Medulla oblongata (tissue), 1 donor: ENCODE measurements at regions not wholly inside any gene's neighbourhood (a gene's known extent, or its start where the extent isn't known, plus 50 kb on each side); places are given as distances from the start of the nearest gene placed in this dataset.
"Not testable (repeated sequence)": the region's sequence is repeated elsewhere in the genome, so short reads cannot be mapped to it uniquely, and the experiment has no call there.

Source experiments
- DNase-seq: peaks from one replicate; pipeline ENCODE4 v3.0.0-alpha.2; 2015; ENCODE audit errors: extremely low spot score

GRCh38 chr9:82722561-82722960, 340.4 kb downstream of the RASEF start:
- no peak for DNase-seq

GRCh38 chr9:82726424-82727276, 336.3 kb downstream of the RASEF start:
- DNase-seq, result no peak

GRCh38 chr9:82729141-82729540, 333.8 kb downstream of the RASEF start:
- no peak for DNase-seq

DNA sequence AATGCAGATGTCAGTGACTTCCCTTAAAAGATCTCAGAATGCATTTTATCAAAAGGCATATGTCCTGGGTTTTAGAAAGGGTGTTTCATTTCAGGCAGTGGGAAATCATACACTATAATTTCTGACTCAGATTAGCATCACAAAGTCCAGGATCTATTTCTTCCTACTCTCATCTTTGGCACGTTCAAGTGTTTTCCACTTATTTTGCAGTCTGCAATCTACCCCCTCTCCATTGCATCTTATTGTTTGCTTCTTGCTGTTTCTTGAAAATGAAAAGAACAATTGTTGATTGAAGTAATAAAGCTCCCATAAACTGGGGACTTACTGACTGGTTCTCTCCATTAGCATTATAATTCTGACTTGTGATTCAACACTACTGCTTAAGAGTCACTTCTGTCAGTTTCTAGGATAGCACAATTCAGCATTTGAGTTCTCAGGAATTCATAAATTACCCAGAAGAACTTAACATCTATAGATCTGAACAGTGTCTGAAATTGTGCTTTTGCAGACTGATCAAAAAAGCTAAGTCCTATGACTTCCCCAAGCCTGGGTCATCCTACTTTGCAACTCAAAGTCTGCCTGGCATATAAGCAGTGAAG, 332.9 kb downstream of the RASEF start:
- DNase-seq, result no peak

- DNase-seq, result no peak
Measured at GRCh38 chr9:82732928-82733327, 330.0 kb downstream of the RASEF start.

- no peak for DNase-seq
Measured at GRCh38 chr9:82736126-82736525, 326.8 kb downstream of the RASEF start.

- DNase-seq, result no peak
Measured at GRCh38 chr9:82736701-82737100, 326.2 kb downstream of the RASEF start.

DNA sequence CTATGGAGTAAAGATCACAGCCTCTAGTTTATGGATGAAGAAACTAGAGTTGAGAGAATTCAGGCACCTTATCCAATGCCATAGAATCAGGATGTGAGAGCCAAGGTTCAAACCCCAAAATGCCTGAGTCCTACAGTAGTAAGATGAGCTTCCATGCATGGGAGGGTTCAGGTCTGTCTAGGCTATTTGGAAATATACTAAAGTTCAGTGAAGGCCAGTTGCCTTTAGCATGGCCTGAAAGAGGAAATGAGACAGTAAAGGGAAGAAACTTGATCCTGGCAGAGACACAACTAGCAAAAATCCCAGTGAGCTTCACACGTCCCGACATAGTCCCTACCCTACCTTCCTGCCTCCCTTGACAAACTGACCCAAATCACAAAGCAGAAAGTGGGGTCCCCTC, 317.0 kb downstream of the RASEF start:
- DNase-seq, result no peak

DNA sequence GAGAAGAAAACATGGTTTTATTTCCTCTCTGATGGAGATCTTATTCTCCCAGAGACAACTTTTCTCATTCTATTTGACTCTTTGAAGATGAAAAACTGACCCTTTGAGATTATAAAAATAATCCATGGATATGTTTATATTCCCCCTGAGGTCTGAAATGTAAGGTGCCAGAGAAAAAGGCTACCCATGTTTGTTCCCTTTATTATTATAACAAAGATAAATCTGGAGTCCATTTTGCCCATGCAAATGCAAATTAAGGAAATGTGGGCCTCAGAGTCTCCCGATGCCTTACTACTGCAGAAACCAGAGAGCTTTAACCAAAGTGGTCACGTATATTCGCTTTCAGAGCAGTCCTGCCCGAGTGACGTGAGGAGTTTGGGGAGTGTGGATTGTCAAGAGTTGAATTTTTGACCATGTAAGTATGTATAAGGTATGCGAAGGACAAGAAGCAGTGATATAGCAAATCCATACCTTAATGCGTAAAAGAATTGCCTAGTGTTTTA, 312.5 kb downstream of the RASEF start:
- no peak for DNase-seq

DNA sequence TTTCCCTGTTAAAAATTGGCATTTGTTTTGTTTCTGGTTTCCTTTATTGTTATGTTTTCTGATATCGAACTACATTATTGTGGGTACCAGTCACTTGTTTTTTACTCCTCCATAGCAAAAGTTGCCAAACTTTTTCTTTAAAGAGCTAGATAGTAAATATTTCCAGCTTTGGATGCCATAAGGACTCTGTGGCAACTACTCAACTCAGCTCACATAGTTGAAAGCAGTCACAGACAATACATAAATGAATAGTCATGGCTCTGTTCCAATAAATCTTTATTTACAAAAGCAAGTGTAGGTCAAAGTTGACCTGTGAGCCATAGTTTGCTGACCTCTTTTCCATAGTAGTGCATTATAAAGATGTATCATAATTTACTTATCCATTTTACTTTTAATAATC, 305.0 kb downstream of the RASEF start:
- no peak for DNase-seq

GRCh38 chr9:82761027-82761426, 301.9 kb downstream of the RASEF start:
- DNase-seq, result no peak

DNA sequence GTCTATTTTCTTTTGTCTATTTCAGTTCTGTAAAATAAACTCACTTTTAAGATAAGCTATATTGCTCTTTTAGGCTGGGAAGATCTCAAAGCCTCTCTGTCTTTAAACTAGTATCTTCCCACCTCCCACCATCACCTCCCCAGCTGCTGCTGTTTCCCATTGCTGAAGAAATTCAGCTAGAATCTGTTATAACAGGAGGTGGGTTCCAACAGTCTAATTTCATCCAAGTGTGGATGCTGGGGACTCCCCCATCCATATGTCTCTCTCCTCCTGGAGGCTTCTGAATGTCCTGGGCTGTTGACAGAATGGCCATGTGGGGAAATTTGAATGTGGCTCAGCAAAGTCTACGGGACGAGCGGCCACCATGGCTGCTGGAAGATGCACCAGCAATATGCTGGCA, 301.0 kb downstream of the RASEF start:
- DNase-seq, result no peak

DNA sequence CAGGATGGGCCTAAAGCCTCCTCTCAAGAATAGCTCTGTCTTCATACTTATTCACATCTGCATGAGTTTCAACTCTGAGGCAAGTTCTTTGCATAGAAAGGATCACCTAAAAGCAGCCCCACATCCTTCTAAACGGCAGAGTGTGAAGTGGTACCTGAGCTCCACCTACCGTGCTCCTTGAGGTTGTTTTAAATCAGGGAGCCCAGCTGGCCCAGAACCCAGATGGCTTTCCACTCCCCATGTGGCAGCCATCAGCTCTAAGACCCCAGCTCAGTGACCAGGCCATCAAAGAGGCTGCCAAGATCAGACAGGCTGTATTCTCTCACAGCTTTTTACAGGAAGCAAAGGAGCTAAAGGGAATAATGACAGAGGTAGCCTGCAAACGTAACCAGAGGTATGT, 299.3 kb downstream of the RASEF start:
- no peak for DNase-seq

- no peak for DNase-seq
Measured at GRCh38 chr9:82764061-82764668, 298.8 kb downstream of the RASEF start.

DNA sequence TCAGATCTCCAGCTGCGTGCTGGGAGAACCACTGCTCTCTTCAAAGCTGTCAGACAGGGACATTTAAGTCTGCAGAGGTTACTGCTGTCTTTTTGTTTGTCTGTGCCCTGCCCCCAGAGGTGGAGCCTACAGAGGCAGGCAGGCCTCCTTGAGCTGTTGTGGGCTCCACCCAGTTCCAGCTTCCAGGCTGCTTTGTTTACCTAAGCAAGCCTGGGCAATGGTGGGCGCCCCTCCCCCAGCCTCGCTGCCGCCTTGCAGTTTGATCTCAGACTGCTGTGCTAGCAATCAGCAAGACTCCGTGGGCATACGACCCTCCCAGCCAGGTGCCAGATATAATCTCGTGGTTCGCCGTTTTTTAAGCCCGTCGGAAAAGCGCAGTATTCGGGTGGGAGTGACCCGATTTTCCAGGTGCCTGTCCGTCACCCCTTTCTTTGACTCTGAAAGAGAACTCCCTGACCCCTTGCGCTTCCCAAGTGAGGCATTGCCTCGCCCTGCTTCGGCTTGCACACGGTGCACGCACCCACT, 288.2 kb downstream of the RASEF start:
- not testable (repeated sequence) for DNase-seq

- no peak for DNase-seq
Measured at GRCh38 chr9:82776508-82776907, 286.4 kb downstream of the RASEF start.

DNA sequence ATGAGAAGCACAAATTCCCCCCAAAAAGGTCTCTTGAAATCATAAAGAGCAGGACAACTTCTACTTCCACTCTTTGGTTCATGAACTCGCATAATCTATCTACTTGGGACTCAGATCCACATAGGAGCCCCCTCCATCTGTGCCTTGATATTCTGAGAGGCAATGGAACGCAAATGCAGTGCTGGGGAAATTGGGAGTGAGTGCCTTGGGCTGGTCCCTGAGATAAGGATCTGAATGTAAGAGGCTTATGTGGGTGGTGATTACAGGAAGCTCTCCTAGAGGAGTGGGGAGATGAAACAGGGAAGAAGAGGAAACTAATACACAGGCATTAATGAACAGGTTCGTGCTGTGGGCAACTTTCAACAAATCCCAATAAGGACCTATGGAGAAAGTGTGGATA, 285.6 kb downstream of the RASEF start:
- DNase-seq, result no peak

DNA sequence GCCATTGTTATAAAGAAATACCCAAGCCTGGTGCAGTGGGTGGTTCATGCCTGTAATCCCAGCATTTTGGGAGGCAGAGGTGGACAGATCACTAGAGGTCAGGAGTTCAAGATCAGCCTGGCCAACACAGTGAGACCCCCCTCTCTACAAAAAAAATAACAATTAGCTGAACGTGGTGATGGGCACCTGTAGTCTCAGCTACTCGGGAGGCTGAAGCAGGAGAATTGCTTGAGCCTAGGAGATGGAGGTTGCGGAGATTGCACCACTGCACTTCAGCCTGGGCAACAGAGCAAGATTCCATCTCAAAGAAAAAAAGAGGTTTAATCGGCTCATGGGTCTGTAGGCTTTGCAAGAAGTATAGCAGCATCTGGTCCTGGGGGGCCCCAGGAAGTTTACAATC, 284.0 kb downstream of the RASEF start:
- not testable (repeated sequence) for DNase-seq

GRCh38 chr9:82780017-82780416, 282.9 kb downstream of the RASEF start:
- no peak for DNase-seq

GRCh38 chr9:82781921-82782392, 281.0 kb downstream of the RASEF start:
- no peak for DNase-seq

GRCh38 chr9:82783045-82783444, 279.9 kb downstream of the RASEF start:
- DNase-seq, result no peak

GRCh38 chr9:82784589-82784988, 278.4 kb downstream of the RASEF start:
- no peak for DNase-seq
